ENCODE measurements at regions not wholly inside any gene's neighbourhood (a gene's known extent, or its start where the extent isn't known, plus 50 kb on each side); places are given as distances from the start of the nearest gene placed in this dataset.
"Not testable (repeated sequence)": the region's sequence is repeated elsewhere in the genome, so short reads cannot be mapped to it uniquely, and the experiment has no call there.

GRCh38 chr2:107743274-107743673 is 83.4 kb upstream of the RGPD4 start:
- no peaks in the 10 kb centered on the region for H3K36me3 ChIP-seq (replicated peaks)
- no peaks in the 10 kb centered on the region for H3K4me1 ChIP-seq
- no peaks in the 10 kb centered on the region for H3K9me3 ChIP-seq
- no peak overlapping the region for H3K4me3 ChIP-seq
- in situ Hi-C loops (cut with MboI; ENCODE audit: low sequenced_read_pairs): no loop called here
- DNase-seq (ENCODE audit: low spot score in 2 of 2): no peak
- no peaks in the 10 kb centered on the region for H3K27me3 ChIP-seq (ENCODE audit: low read depth)

GRCh38 chr2:107745100-107745499 is 81.6 kb upstream of the RGPD4 start:
- Histone ChIP-seq H3K9me3 (no peaks in the 10 kb centered on the region), H3K36me3 (replicated peaks) (no peaks in the 10 kb centered on the region), H3K27me3 (ENCODE audit: low read depth) (no peaks in the 10 kb centered on the region), H3K4me3 (no peak overlapping the region), H3K4me1 (no peaks in the 10 kb centered on the region)
- no peak for DNase-seq (ENCODE audit: low spot score in 2 of 2)
- in situ Hi-C loops (cut with MboI; ENCODE audit: low sequenced_read_pairs): no loop called here

- H3K27me3 ChIP-seq (ENCODE audit: low read depth); in situ Hi-C loops (cut with MboI; ENCODE audit: low sequenced_read_pairs); H3K4me3 ChIP-seq; H3K4me1 ChIP-seq; H3K9me3 ChIP-seq; DNase-seq (ENCODE audit: low spot score in 2 of 2); H3K36me3 ChIP-seq (replicated peaks): not testable (repeated sequence)
Observed at GRCh38 chr2:107746552-107747198, 80.0 kb upstream of the RGPD4 start.

- DNase-seq (ENCODE audit: low spot score in 2 of 2); H3K36me3 ChIP-seq (replicated peaks); H3K27me3 ChIP-seq (ENCODE audit: low read depth); in situ Hi-C loops (cut with MboI; ENCODE audit: low sequenced_read_pairs); H3K4me1 ChIP-seq; H3K9me3 ChIP-seq; H3K4me3 ChIP-seq: not testable (repeated sequence)
Observed at GRCh38 chr2:107747199-107747963, 79.3 kb upstream of the RGPD4 start.

- Histone ChIP-seq H3K9me3 (no peaks in the 10 kb centered on the region), H3K4me1 (no peaks in the 10 kb centered on the region), H3K36me3 (replicated peaks) (no peaks in the 10 kb centered on the region), H3K4me3 (no peak overlapping the region), H3K27me3 (ENCODE audit: low read depth) (no peaks in the 10 kb centered on the region)
- no peak for DNase-seq (ENCODE audit: low spot score in 2 of 2)
- in situ Hi-C loops (cut with MboI; ENCODE audit: low sequenced_read_pairs): no loop called here
Observed at GRCh38 chr2:107747964-107748583, 78.6 kb upstream of the RGPD4 start.

- Histone ChIP-seq H3K27me3 (ENCODE audit: low read depth) (no peaks in the 10 kb centered on the region), H3K4me3 (no peak overlapping the region), H3K36me3 (replicated peaks) (no peaks in the 10 kb centered on the region), H3K4me1 (no peaks in the 10 kb centered on the region), H3K9me3 (no peaks in the 10 kb centered on the region)
- in situ Hi-C loops (cut with MboI; ENCODE audit: low sequenced_read_pairs): no loop called here
- no peak for DNase-seq (ENCODE audit: low spot score in 2 of 2)
Observed at GRCh38 chr2:107751936-107752335, 74.8 kb upstream of the RGPD4 start.

- in situ Hi-C loops (cut with MboI; ENCODE audit: low sequenced_read_pairs); H3K9me3 ChIP-seq; DNase-seq (ENCODE audit: low spot score in 2 of 2); H3K4me3 ChIP-seq; H3K36me3 ChIP-seq (replicated peaks); H3K4me1 ChIP-seq; H3K27me3 ChIP-seq (ENCODE audit: low read depth): not testable (repeated sequence)
Observed at GRCh38 chr2:107753806-107754205, 72.9 kb upstream of the RGPD4 start.

- H3K27me3 ChIP-seq (ENCODE audit: low read depth): no peaks in the 10 kb centered on the region
- no peak for DNase-seq (ENCODE audit: low spot score in 2 of 2)
- H3K4me1 ChIP-seq: no peaks in the 10 kb centered on the region
- no peaks in the 10 kb centered on the region for H3K36me3 ChIP-seq (replicated peaks)
- H3K9me3 ChIP-seq: no peaks in the 10 kb centered on the region
- in situ Hi-C loops (cut with MboI; ENCODE audit: low sequenced_read_pairs): no loop called here
- no peak overlapping the region for H3K4me3 ChIP-seq
Observed at GRCh38 chr2:107757223-107757622, 69.5 kb upstream of the RGPD4 start.

- Histone ChIP-seq H3K9me3 (no peaks in the 10 kb centered on the region), H3K27me3 (ENCODE audit: low read depth) (no peaks in the 10 kb centered on the region), H3K36me3 (replicated peaks) (no peaks in the 10 kb centered on the region), H3K4me3 (no peak overlapping the region), H3K4me1 (no peaks in the 10 kb centered on the region)
- no peak for DNase-seq (ENCODE audit: low spot score in 2 of 2)
- in situ Hi-C loops (cut with MboI; ENCODE audit: low sequenced_read_pairs): no loop called here
Observed at GRCh38 chr2:107760620-107761364, 65.9 kb upstream of the RGPD4 start.

- Histone ChIP-seq H3K4me1 (no peaks in the 10 kb centered on the region), H3K27me3 (ENCODE audit: low read depth) (no peaks in the 10 kb centered on the region), H3K36me3 (replicated peaks) (no peaks in the 10 kb centered on the region), H3K4me3 (no peak overlapping the region), H3K9me3 (no peaks in the 10 kb centered on the region)
- no peak for DNase-seq (ENCODE audit: low spot score in 2 of 2)
- in situ Hi-C loops (cut with MboI; ENCODE audit: low sequenced_read_pairs): no loop called here
Observed at GRCh38 chr2:107772353-107772752, 54.3 kb upstream of the RGPD4 start.

GRCh38 chr2:107775211-107775610 is 51.5 kb upstream of the RGPD4 start:
- Histone ChIP-seq H3K4me3 (no peak overlapping the region), H3K36me3 (replicated peaks) (no peaks in the 10 kb centered on the region), H3K9me3 (no peaks in the 10 kb centered on the region), H3K27me3 (ENCODE audit: low read depth) (no peaks in the 10 kb centered on the region), H3K4me1 (no peaks in the 10 kb centered on the region)
- DNase-seq (ENCODE audit: low spot score in 2 of 2): no peak
- in situ Hi-C loops (cut with MboI; ENCODE audit: low sequenced_read_pairs): no loop called here

GRCh38 chr2:107775791-107776190 is 50.9 kb upstream of the RGPD4 start:
- Histone ChIP-seq H3K4me1 (no peaks in the 10 kb centered on the region), H3K27me3 (ENCODE audit: low read depth) (no peaks in the 10 kb centered on the region), H3K9me3 (no peaks in the 10 kb centered on the region), H3K4me3 (no peak overlapping the region), H3K36me3 (replicated peaks) (no peaks in the 10 kb centered on the region)
- in situ Hi-C loops (cut with MboI; ENCODE audit: low sequenced_read_pairs): no loop called here
- DNase-seq (ENCODE audit: low spot score in 2 of 2): no peak

- H3K9me3 ChIP-seq: no peaks in the 10 kb centered on the region
- no peaks in the 10 kb centered on the region for H3K36me3 ChIP-seq (replicated peaks)
- no peaks in the 10 kb centered on the region for H3K4me1 ChIP-seq
- in situ Hi-C loops (cut with MboI; ENCODE audit: low sequenced_read_pairs): no loop called here
- no peaks in the 10 kb centered on the region for H3K27me3 ChIP-seq (ENCODE audit: low read depth)
- no peak for DNase-seq (ENCODE audit: low spot score in 2 of 2)
- no peak overlapping the region for H3K4me3 ChIP-seq
Observed at GRCh38 chr2:107776362-107776761, 50.3 kb upstream of the RGPD4 start.

All from HAP-1 (cell line).